DMS114 treated with DMSO at 0.1 percent for 48 hours (cell line): ENCODE measurements at regions not wholly inside any gene's neighbourhood (a gene's known extent, or its start where the extent isn't known, plus 50 kb on each side); places are given as distances from the start of the nearest gene placed in this dataset.

Source experiments
- DNase-seq: peaks from one replicate; lab custom pipeline; 2025; ENCODE audit not compliant: unreplicated experiment; lab: John Stamatoyannopoulos, UW

DNA sequence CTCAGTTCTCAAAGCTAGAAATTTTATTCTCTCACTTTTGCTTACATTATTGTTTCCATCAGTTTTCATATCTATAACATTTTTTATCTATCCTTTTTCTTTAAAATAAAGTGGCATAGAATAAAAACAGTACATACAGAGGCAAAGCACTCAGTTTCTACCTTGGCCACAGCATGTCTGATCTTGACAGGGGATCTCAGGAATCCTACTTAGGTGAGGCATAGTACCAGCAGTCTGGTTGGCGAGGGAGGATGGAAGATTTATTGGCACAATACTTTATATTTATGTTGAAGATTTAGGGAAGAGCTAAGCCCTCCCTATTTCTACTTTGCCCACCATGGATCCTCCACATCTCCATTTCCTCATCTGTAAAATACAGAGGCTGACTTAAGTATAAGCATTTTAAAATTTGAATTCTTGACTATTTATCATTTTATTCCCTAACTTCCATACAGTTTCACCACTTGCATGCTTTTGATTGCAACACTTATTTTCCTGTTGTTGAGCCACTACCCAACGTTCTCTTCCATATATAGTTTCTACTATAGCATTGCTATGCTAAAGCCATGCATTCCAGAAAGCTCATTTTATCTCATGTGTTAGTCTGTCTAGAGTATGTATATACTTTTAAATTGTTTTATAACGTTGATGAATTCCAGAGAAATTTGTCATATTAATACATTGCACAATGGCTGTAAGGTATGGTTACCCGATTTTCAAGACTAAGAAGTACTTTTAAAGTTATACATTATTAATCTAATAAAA is 506.7 kb downstream of the KCTD12 start:
- no peak for DNase-seq

DNA sequence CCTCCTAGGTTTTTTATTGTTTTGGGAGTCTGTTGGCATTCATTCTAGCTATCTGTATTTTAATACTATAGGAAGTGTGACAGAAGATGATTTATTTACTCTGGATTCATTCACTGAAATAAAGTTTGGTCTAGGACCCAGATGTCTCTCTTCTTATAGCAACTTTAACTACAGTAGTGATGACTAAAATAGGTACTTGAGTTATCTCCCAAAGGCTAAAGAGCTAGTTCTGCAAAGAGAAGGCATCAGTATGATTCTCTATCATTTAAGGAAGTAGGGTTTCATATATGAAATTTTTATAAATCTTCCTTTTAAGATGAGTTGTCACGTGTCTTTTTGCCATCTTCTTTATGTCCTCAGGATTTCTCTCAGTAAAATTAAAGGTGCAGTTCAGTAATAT is 507.4 kb downstream of the KCTD12 start:
- no peak for DNase-seq

DNA sequence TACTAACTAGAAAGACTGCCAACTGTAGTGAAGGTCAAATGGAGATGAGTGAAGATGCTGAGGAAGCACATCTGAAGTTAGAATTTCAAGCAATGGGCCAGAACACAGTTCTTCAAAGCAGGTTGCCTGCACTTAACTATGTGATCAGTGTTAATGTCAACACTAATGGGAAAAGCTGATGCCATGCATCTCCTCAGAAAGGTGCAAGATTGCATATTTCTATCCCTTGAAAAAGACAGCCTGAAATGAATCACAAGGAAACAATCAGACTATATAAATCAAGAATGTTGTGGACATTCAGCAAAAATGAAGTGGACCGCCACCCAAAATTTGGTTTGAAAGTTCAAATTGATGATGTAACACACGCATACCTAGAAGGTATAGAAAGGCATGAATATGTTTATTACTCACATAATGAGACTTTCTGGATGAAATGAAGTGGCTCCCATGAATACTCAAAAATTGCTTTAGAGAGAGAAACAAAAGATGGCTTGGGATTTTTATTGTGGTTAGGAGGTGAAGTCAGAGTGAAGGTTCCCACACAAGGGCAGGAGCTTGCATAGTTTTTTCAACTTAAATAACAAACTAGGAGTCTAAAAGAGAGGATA is 522.4 kb downstream of the KCTD12 start:
- no peak for DNase-seq

DNA sequence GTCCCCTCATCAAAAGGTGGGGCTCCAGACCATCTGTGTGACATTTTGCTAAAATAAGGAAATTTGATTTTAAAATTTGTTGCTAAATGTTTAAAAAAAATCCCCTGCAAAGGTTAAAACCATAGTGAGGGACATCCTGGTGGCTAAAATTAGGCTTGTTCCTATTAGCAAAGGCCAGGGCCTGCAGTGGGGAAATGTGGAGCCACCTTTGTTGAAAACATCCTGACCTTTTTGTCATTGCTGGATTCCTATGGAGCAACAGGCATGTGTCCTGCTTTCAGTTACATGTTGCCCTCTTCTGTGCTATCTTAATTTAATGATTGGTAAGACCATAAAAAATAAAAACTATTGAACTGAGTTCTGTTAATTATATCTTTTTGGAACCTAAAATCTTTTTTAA is 524.3 kb downstream of the KCTD12 start:
- DNase-seq: no peak

DNA sequence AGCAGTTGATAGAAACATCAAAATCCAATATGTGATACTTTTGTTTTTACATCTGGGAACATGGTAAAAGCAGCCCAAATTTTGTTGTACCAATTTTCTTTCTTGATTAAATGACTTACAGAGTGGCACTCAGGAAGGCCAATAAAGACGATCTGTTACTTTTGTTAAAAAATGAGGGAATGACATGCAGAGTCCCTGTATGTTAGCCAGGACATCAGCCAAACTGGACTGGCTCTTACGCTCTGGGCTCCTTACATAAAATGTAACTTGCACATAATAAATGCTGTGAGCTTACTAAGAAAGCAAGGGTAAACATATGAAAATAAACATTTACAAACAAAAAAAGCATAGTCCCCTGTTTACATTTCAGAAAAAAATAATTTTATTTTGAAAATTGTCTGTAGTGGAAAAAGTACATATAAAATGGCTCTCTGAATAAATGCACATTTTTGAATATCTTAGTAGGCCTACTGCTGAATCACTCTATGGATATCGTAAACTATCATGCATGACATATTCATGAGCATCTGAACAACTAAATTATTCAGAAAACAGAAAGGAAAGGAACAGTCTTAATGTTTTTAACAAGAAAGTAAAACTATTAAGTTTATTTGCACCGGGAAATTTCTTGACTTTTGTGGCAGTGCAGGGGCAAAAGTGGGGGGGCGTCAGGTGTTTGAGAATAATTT is 534.5 kb downstream of the KCTD12 start:
- no peak for DNase-seq

DNA sequence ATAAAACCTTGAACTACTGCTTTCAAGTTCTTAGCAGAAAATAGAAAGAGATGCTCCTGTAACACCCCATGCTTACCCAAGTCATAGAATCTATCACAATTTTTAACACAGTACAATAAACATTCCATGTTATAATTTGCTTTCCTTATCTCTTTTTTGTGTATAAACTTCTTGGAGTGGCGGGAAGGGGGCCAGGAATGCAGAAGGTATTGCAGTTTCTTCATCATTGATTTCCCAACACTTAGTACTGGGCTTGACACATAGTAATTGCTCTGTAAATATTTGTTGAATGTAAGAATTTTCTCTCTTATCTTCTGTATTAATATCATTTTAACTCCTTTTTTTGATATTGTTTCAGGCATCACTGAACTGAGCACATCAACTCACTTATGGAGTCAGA is 535.8 kb downstream of the KCTD12 start:
- no peak for DNase-seq

DNA sequence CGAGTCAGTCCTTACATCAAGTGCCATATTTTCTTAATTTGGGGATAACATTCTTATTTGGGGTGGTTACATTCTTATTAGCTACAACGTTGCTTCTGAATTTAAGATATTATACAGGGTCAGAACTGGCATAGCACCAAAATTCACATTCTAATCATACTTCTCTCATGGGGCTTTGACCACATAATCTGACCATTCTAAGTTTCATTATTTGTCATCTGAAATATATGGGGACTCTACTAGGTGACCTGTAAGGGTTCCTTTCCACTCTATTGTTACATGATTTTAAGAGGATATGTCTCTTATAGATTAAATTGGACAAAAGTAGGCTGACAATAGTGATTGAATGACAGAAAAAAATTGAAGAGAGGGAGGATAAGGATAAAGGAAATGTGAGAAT is 536.5 kb downstream of the KCTD12 start:
- DNase-seq: no peak

DNA sequence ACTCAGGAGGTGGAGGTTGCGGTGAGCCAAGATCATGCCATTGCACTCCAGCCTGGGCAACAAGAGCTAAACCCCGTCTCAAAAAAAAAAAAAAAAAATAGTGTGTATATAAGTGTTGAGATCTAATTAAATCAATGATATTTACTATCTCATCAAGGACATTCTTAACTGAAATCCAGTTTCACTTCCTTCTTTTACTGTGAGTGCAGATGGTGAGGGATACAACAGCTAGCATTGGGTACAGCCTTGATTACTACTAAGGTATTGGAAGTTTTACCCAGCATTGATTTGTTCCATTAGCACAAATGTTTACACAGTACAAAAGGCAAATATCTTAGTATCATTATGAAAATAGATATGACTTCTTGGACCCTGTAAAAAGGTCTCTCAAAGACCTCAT is 546.6 kb downstream of the KCTD12 start:
- no peak for DNase-seq

DNA sequence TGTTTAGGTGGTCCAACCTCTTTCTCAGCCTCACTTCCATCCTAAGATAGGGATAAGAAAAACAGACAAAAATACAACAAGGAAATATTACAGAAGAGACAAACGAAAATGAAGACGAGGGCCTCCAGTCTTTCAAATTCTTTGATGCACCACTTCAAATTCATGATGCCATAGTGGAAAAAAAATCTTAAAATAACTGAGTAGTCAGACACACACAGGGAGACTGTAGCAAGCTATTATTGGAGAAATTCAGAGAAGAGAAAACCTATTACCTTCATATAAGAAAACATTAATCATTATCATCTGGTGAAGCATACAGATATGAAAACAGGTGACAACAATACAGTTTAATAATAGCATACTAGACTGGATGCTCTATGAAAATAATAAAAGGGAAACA is 548.2 kb downstream of the KCTD12 start:
- no peak for DNase-seq

DNA sequence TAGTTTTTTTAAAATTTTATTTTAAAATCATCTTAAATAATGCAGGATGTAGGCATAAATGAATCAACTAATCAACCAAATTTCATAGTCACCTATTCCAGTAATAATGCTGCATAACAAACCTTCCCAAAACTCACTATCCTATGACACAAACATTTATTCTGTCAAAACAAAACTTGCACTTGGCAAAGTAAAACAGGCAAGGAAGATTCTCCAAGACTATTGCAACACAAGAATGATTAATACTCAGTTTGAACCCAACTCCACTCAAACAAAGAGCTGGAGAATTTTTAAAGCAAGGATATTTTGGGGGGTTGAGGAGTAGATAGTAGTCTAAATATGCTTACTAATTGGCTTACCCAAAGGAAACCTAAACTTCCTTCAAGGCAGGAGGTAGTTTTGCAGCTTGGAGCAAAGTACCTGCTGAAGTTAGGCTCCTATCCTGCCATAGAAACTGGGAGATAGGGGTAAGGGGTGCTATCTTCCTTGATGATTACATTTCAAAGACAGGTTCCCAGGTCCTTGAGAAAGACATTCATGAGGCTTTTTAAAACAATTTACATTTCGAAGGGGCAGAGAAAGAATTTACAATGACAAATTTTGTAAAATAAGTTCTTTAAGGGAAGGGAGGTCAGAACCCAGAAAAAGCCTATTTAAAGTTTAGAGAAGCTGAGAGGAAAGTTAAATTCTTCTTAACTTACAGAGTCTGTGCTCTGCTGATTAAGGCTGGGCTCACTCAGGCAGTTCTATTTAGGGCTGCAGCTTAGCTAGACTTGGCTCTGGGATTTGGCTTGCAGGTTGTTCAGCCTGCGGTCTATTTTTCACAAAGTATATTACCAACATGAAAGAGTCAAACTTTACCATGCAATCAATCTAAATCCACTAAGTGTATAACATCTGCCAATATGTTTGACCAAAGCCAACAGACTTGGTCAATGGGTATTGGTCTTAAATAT is 549.0 kb downstream of the KCTD12 start:
- no peak for DNase-seq

DNA sequence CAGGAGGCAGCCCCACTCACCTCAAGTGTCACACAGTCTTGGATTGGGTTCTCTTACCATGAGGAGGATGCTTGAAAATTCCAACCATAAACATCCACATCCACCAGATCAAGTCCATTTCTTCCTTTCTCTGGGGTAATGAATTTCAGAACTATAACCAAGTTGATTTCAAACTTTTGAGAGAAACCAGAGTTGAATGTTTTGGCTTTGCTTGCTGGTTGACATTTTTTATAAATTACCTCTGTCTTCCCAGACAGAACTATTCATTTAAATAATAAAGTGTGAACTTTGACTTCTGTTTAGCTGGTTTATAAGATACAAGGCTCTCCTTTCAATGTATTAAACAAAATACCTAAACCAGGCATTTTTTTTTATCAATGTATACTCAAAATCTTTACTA is 550.7 kb downstream of the KCTD12 start:
- no peak for DNase-seq

DNA sequence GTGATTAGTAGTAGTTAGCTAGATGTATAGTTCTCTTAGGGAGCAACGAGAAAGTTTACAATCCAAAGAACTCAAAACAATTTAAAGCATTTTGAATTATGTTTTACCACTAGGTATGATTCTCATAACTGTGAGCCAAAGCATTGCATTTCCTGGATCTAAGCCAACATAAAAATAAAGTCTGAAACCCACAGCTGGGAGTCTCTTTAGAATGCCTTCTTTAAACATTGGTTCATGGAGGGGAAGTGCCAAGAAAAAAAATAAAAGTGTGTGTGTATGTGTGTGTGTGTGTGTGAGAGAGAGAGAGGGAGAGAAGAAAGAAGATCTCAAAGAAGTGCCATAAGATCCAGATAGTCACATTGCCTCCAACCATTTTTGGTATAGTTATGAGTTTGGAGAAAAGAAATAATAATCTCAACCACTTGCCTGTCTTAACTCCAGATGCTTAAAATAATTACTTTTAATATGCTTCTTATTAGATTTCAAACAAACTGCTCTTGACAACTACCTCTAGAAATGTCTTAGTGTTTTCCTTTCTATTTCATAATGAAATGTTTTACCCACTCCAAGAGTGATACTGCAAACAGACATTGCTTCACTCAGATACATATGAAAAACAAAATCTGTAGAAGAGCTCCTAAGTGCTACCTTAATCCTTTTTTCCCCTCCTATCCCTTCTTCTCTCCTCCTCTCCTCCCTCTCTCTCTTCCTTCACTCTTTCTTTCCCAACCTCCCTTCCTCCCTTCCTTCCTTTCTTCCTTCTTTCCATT is 554.1 kb downstream of the KCTD12 start:
- DNase-seq: no peak

DNA sequence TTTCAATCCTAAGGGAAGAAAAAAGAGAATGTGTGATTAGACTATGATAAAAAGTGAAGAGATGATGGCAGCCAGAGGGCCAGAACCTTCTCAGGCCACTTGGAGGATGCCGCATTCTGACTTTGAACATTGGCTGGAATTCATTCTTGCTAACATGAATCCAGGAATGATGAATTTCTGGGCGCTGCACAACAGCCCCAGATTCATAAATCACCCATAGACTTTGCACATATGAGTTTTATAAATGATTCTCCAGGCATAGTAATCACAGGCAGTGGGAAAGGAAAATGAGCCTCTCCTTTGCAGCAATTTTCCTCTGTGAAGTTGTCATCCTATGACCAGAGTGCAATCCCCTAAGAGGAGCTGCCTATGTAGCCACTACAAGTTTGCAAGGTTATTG is 555.4 kb downstream of the KCTD12 start:
- no peak for DNase-seq

DNA sequence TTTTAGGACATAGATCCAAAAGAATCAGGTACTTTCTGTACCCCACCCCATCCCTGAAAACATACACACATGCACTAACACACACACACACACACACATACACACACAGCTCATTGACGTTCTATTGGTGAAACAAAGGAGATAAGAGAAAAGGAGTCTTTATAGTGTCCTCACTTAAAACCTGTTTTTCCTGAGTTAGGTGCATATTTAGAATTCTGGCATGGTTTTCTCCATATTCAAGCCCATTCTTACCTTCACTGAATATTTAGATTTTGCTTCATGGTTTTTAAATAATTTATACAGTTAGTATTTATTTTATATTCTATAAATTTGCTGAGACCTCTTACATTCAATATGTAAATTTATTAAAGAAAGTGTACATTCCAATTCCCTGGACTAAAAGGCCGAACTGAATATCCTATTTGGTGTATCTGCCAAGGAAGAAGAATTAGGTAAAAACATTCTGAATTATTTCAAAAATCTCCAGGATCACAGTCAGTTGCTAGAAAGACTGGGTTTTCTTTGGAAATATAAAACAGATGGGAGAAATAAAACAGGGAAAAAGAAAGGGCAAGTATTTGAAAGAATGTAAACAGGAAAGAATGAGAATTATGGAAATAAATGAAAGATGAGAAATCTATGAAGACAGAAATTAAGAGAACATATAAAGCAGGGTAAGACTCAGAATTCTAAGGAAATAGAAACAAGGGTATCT is 556.2 kb downstream of the KCTD12 start:
- no peak for DNase-seq

DNA sequence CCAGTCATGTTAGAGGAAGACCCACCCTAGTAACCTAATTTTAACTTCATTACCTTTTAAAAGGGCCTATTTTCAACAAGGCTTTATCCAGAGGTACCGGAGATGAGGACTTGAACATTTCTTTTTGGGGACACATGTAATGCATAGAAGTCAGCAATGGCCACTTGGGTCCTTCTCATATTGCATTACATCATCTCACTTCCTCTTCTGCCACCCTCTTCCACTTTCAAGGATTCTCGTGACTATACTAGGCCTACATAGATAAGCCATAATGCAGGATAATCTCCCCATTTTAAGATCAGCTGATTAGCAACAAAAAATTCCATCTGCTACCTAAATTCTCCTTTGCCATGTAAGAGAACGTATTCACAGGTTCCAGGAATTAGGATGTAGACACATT is 557.2 kb downstream of the KCTD12 start:
- no peak for DNase-seq

DNA sequence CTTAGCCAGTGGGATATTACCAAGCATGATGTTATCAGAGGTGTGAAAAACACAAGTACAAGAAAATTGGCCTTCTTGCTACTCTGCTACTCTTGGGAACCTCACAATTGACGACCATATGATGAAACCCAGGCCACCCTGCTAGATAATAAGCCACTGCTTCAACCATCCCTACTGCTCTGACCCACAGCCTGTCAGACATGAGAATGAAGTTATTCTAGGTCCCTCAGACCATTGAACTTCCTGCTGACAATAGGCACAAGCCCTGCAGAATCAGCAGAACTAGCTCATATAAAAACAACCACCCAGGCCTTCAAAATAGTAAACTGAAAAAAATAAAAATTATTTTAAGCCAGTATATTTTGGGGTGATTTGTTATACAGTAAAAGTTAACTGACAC is 559.9 kb downstream of the KCTD12 start:
- DNase-seq: no peak

DNA sequence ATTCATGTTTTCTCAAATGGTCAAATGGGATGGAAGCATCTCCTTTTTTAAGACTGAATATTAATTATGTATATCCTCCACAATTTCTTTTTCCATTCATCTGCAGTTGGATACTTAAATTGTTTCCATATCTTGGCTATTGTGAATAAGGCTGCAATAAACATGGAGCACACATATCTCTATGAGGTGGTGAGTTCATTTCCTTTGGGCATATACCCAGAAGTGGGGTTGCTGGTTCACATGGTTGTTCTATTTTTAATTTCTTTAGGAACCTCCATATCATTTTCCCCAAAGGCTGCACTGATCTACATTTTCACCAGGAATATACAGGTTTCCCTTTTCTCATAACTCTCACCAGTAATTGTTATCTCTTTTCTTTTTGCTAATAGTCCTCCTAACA is 566.3 kb downstream of the KCTD12 start:
- no peak for DNase-seq

DNA sequence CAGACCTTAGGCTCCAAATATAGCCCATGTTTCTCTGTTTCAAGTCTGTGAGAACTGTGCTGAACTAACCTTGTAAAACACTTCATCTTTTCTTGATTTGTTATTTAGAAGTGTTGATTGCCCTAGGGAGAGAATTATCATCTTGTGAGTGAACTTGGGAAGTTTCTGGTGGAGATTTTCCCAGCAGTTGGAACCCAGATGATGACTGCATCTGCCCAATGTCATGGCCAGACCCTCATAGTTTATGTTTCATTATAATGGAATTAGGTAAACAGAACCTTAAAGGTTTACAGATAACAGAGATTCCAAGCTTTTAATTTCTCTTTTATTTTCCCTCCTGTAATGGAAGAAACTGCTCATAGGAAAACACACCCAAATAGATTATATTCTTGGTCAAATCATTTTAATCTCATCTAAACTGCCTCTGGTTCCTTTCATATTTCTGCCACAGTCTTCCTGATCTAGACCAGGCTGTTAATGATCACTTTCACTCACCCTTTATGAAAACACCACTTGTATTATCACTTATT is 569.1 kb downstream of the KCTD12 start:
- DNase-seq: no peak

DNA sequence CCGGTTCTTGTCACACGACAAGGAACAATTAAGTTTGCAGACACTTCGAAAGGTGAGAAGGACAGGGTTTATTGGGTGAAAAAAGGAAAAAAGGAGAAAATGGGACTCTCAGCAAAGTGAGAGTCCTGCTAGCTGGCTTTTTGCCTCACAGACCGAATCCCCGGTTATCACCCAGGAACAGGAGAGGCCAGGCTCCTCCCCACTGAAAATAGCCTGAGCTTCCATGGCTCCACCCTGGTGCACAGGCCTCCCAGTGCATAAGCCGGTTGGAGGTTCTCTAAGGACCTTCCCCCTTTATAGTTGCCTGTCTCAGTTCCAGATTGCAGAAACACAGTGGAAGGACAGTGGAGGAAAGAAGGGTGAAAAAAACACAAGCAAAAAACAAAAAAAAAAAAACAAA is 571.7 kb downstream of the KCTD12 start:
- DNase-seq: no peak

DNA sequence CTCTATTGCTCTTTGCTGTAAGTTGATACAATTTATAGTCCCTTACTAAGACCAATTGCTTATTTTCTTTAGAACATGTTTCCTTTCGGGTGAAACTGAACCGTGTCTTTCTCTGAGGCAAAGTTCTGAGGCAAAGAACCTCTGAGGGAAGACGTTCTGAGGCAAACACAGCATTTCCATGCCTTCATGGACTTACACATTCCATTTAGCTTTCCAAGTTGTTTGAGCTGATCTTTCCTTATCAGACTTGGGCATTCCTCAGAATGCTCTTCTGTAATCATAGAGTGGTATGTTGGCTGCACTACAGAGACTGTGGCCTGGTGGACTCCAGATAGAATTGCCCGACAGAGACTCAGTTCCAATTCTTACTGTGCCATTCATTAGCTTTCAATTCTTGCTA is 579.1 kb downstream of the KCTD12 start:
- DNase-seq: no peak
